H7 (cell line): ENCODE measurements at regions not wholly inside any gene's neighbourhood (a gene's known extent, or its start where the extent isn't known, plus 50 kb on each side); places are given as distances from the start of the nearest gene placed in this dataset.

Experiments used
- DNase-seq: peaks from one replicate; pipeline ENCODE4 v3.0.0; 2012
- H3K27me3 ChIP-seq: 2 replicates; pipeline ENCODE4 v1.6.0; 2011; ENCODE audit warnings: mild to moderate bottlenecking, low read length; ENCODE audit not compliant: control insufficient read depth, insufficient read depth
- H3K36me3 ChIP-seq: replicated peaks from 2 replicates; pipeline ENCODE4 v1.5.1; 2011; ENCODE audit warnings: low read length; ENCODE audit not compliant: control insufficient read depth, insufficient read depth
- H3K4me3 ChIP-seq: 2 replicates; pipeline ENCODE4 v1.5.1; 2011; ENCODE audit warnings: low read depth, mild to moderate bottlenecking, control low read depth, low read length, moderate library complexity; ENCODE audit not compliant: insufficient read depth

GRCh38 chr10:108375691-108376090 is 1211.2 kb upstream of the SORCS1 start:
- DNase-seq = no peak
- Histone ChIP-seq H3K27me3 (no peaks in the 10 kb centered on the region), H3K4me3 (no peak overlapping the region), H3K36me3 (no peaks in the 10 kb centered on the region)

DNA sequence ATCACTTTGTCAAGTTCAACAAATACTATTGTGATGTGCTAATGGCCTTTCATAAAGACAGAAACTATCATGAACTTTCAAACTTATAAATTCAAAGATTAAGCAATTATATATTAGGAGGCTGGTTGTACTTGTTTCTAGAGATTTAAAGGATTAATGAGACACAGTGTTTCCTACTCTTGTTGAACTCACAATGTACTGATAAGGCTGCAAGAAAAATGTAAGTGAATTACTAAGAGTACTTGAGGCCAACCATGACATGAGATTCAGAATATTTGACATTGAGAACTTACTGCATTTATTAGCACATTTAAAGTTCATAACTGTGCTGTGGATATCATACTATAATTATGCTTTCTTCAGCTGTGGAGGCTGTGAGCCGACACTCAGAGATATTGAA is 1210.5 kb upstream of the SORCS1 start:
- no peak for DNase-seq
- no peak overlapping the region for H3K4me3 ChIP-seq
- H3K27me3 ChIP-seq = no peaks in the 10 kb centered on the region
- no peaks in the 10 kb centered on the region for H3K36me3 ChIP-seq

DNA sequence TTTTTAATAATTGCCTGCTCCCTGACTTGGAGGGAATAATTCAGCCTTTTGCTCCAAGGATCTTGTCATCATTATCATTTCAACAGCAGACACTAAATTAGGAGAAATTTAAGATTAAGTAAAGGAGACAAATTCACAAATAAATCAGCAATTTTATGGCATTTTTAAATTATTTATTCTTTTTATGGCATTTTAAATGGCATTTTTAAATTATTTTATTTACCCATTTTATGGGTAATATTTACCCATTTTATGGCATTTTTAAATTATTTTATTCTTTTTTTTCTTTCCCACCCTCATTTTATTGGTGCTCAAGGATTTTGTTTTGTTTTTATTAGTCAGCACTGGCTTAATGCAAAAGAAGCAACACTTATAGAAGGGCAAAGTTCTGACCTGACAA is 1201.0 kb upstream of the SORCS1 start:
- H3K4me3 ChIP-seq = no peak overlapping the region
- no peaks in the 10 kb centered on the region for H3K27me3 ChIP-seq
- no peaks in the 10 kb centered on the region for H3K36me3 ChIP-seq
- no peak for DNase-seq

- H3K27me3 ChIP-seq = no peaks in the 10 kb centered on the region
- H3K36me3 ChIP-seq = no peaks in the 10 kb centered on the region
- no peak overlapping the region for H3K4me3 ChIP-seq
- DNase-seq = no peak
Measured at GRCh38 chr10:108363576-108363975, 1199.1 kb upstream of the SORCS1 start.

GRCh38 chr10:108362961-108363360 is 1198.5 kb upstream of the SORCS1 start:
- H3K27me3 ChIP-seq = no peaks in the 10 kb centered on the region
- no peak overlapping the region for H3K4me3 ChIP-seq
- DNase-seq = no peak
- H3K36me3 ChIP-seq = no peaks in the 10 kb centered on the region

DNA sequence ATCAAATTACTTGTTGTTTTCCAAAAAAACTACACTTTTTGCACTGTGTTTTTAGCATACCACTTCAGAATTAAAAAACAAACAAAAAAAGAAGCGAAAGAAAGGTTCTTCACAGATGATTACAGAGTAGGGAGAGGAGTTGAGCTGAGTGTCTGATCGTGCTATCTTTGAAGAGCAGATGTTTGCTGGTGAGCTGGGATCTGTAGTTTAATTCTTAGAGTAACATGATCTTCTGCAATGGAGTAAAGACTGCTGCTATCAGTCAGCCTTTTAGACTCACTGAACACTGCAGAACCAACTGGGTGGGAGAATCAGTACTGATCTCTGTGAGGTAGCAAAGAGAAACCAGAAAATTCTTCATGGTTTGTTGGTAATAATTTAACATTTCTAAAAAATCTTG is 1197.8 kb upstream of the SORCS1 start:
- Histone ChIP-seq H3K4me3 (no peak overlapping the region), H3K36me3 (no peaks in the 10 kb centered on the region), H3K27me3 (no peaks in the 10 kb centered on the region)
- no peak for DNase-seq

- H3K36me3 ChIP-seq = no peaks in the 10 kb centered on the region
- H3K4me3 ChIP-seq = no peak overlapping the region
- H3K27me3 ChIP-seq = no peaks in the 10 kb centered on the region
- no peak for DNase-seq
Measured at GRCh38 chr10:108360187-108360586, 1195.7 kb upstream of the SORCS1 start.

DNA sequence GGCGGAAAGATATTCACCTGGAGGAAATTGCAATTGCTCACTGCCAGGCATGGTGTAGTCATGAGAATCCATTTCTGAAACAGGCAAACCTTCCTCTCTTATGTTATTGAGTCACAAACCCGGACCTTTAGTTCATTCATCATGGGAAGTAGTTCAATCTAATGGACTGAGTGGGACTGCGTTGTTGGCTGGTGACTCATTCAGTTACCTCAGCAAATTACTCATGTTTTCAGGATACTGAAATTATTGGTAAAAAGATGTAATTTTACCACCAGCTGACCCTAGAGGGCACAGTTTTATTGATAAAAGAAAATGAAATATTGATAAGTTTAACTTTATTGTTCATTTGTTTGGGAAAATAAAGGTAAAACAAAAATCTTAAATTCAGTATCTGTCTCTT is 1194.4 kb upstream of the SORCS1 start:
- H3K27me3 ChIP-seq = no peaks in the 10 kb centered on the region
- H3K36me3 ChIP-seq = no peaks in the 10 kb centered on the region
- no peak overlapping the region for H3K4me3 ChIP-seq
- no peak for DNase-seq

DNA sequence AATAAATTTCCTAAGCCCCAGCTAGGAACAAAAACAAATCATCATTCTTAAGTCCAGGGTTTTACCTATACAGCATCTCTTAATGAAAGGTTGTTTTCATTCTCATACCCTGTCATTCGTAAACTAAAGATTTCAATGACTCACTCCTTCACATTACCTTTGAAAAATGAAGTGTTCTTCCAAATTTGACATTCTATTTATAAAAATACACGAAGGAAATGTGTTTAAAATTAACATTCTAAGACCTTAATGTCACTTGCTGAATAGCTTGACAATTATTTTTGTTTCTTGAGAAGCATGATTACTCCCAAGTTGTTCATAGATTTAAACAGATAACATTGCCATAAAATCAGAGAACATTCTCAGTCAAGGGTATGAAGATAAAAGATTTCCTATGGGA is 1188.3 kb upstream of the SORCS1 start:
- no peaks in the 10 kb centered on the region for H3K36me3 ChIP-seq
- no peak overlapping the region for H3K4me3 ChIP-seq
- no peak for DNase-seq
- no peaks in the 10 kb centered on the region for H3K27me3 ChIP-seq

DNA sequence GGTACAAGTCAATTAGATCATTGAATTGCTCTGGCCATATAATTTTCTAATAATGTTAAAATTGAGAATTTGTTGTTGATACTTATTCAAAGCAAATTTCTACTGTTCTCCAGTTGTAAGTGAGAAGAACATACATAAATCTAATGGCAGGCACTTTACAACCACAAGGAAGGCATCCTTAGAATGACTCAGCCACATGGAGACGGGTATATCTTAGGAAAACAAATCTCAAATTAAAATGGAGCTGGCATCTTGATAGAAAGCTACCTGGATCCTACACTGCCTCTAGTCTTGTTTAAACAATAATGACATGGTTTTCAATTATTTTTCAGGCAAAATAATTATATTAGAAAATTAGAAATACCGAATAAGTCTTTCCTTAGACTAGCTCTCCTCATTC is 1183.7 kb upstream of the SORCS1 start:
- DNase-seq = no peak
- H3K4me3 ChIP-seq = no peak overlapping the region
- no peaks in the 10 kb centered on the region for H3K36me3 ChIP-seq
- no peaks in the 10 kb centered on the region for H3K27me3 ChIP-seq

DNA sequence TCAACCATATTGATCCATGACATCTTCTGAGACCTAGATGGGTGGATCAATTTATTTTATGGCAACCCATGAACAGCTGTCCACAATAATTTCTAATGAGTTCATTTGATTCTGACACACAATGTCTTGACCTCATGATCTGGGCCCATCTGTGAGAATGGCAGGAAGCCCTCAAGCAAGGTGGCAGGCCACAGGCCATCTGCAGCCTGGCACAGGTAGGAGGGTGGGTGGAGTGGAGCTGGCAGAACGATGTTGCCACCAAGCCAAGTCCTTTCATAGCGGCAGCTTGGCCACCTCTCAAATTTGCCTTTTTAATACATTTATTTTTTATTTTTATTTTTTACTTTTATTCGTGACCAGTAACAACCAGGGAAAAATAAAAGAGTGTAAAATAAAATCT is 1181.6 kb upstream of the SORCS1 start:
- H3K27me3 ChIP-seq = no peaks in the 10 kb centered on the region
- no peak overlapping the region for H3K4me3 ChIP-seq
- DNase-seq = no peak
- H3K36me3 ChIP-seq = no peaks in the 10 kb centered on the region

DNA sequence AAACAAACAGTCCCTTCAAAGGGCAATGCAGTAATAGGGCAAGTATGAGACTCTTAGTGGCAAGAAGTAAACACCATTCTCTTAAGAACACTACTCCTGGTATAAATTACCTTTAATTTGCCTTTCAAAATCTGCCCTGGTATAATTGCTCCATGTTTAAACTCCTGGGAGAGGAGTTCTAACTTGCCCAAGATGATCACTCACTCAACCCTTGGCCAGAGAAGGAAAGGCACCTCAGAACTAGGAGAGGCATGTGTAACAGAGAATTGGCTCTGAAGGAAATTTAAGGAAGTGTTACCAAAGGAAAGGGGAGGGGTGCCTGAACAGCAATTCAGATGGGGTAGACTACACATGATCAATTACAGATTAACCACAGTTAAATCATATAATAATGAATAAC is 1173.6 kb upstream of the SORCS1 start:
- Histone ChIP-seq H3K36me3 (no peaks in the 10 kb centered on the region), H3K27me3 (no peaks in the 10 kb centered on the region), H3K4me3 (no peak overlapping the region)
- no peak for DNase-seq

GRCh38 chr10:108336836-108337235 is 1172.3 kb upstream of the SORCS1 start:
- no peak for DNase-seq
- H3K4me3 ChIP-seq = no peak overlapping the region

GRCh38 chr10:108327706-108328105 is 1163.2 kb upstream of the SORCS1 start:
- Histone ChIP-seq H3K36me3 (no peaks in the 10 kb centered on the region), H3K27me3 (no peaks in the 10 kb centered on the region), H3K4me3 (no peak overlapping the region)
- DNase-seq = no peak

More at GRCh38 chr10:108336836-108337235, 1172.3 kb upstream of the SORCS1 start:
- Histone ChIP-seq H3K36me3 (no peaks in the 10 kb centered on the region), H3K27me3 (no peaks in the 10 kb centered on the region)

- DNase-seq = no peak
- Histone ChIP-seq H3K27me3 (no peaks in the 10 kb centered on the region), H3K4me3 (no peak overlapping the region), H3K36me3 (no peaks in the 10 kb centered on the region)
Measured at GRCh38 chr10:108323274-108323798, 1158.8 kb upstream of the SORCS1 start.
